Hepatocyte (in vitro differentiated cells): ENCODE measurements at regions not wholly inside any gene's neighbourhood (a gene's known extent, or its start where the extent isn't known, plus 50 kb on each side); places are given as distances from the start of the nearest gene placed in this dataset.

Experiments
- DNase-seq: peaks from one replicate; pipeline ENCODE4 v3.0.0-alpha.2; 2016; ENCODE audit warnings: low spot score
- H2AFZ ChIP-seq: fragments of 200-600 bp; sonication (generic); 2 replicates; pipeline ENCODE4 v1.6.0; 2016; ENCODE audit warnings: antibody characterized with exemption, mild to moderate bottlenecking
- H3K27ac ChIP-seq: fragments of 200-600 bp; sonication (generic); 2 replicates; pipeline ENCODE4 v1.5.1; 2016; ENCODE audit warnings: mild to moderate bottlenecking
- H3K27me3 ChIP-seq: fragments of 200-600 bp; sonication (generic); 2 replicates; pipeline ENCODE4 v1.6.1; 2016
- H3K36me3 ChIP-seq: fragments of 200-600 bp; sonication (generic); replicated peaks from 2 replicates; pipeline ENCODE4 v1.5.1; 2016; ENCODE audit warnings: low read depth; ENCODE audit not compliant: insufficient read depth
- H3K4me1 ChIP-seq: fragments of 200-600 bp; sonication (generic); 2 replicates; pipeline ENCODE4 v1.5.1; 2016; ENCODE audit warnings: mild to moderate bottlenecking, moderate library complexity; ENCODE audit not compliant: insufficient read depth
- H3K4me2 ChIP-seq: fragments of 200-600 bp; sonication (generic); 2 replicates; pipeline ENCODE4 v1.6.0; 2016
- H3K4me3 ChIP-seq: fragments of 200-600 bp; sonication (generic); 2 replicates; pipeline ENCODE4 v1.5.1; 2016; ENCODE audit warnings: mild to moderate bottlenecking
- H3K79me2 ChIP-seq: fragments of 200-600 bp; sonication (generic); 2 replicates; pipeline ENCODE4 v1.6.0; 2017; ENCODE audit warnings: mild to moderate bottlenecking
- H3K9me2 ChIP-seq: fragments of 200-600 bp; sonication (generic); replicated peaks from 2 replicates; pipeline ENCODE4 v1.6.0; 2017; ENCODE audit warnings: mild to moderate bottlenecking; ENCODE audit not compliant: insufficient read depth
- H3K9me3 ChIP-seq: fragments of 200-600 bp; sonication (generic); 2 replicates; pipeline ENCODE4 v1.5.1; 2016; ENCODE audit warnings: low read depth, mild to moderate bottlenecking
- H4K20me1 ChIP-seq: fragments of 200-600 bp; sonication (generic); 2 replicates; pipeline ENCODE4 v1.6.0; 2016; ENCODE audit warnings: mild to moderate bottlenecking; ENCODE audit not compliant: insufficient read depth, poor library complexity, severe bottlenecking
- CTCF ChIP-seq: fragments of 200-600 bp; sonication (generic); IDR thresholded peaks from 2 replicates; pipeline ENCODE4 v1.5.1; 2016; ENCODE audit warnings: antibody characterized with exemption, mild to moderate bottlenecking; ENCODE audit not compliant: poor library complexity
- EZH2 ChIP-seq: fragments of 200-600 bp; sonication (generic); IDR thresholded peaks from 2 replicates; pipeline ENCODE4 v1.6.1; 2016; ENCODE audit warnings: antibody characterized with exemption, mild to moderate bottlenecking, borderline replicate concordance
- EZH2phosphoT487 ChIP-seq: fragments of 200-600 bp; sonication (generic); IDR thresholded peaks from one replicate; pipeline ENCODE4 v1.6.1; 2018; ENCODE audit warnings: antibody characterized with exemption, mild to moderate bottlenecking, low read depth, moderate library complexity; ENCODE audit not compliant: unreplicated experiment, severe bottlenecking
- WGBS: methylation state at CpG from one replicate; pipeline ENCODE4 v1.1.6; 2016; ENCODE audit warnings: low lambda C conversion rate; ENCODE audit errors: missing lambda C conversion rate; 5-methylcytosine and 5-hydroxymethylcytosine counted together

GRCh38 chr2:146954544-146954943 is 890.3 kb upstream of the ACVR2A start:
- Histone ChIP-seq H2AFZ (no peak overlapping the region), H3K4me2 (no peak overlapping the region), H3K27me3 (no peaks in the 10 kb centered on the region), H3K79me2 (no peaks in the 10 kb centered on the region), H3K4me1 (no peaks in the 10 kb centered on the region), H3K9me2 (no peaks in the 10 kb centered on the region), H3K36me3 (no peaks in the 10 kb centered on the region), H3K9me3 (no peaks in the 10 kb centered on the region), H3K27ac (no peak overlapping the region), H3K4me3 (no peak overlapping the region), H4K20me1 (no peaks in the 10 kb centered on the region)
- no peak for DNase-seq
- TF ChIP-seq EZH2phosphoT487 (no peak), EZH2 (no peak), CTCF (no peak)
- WGBS = 82% methylated on average over 5 of the region's 5 CpGs

DNA sequence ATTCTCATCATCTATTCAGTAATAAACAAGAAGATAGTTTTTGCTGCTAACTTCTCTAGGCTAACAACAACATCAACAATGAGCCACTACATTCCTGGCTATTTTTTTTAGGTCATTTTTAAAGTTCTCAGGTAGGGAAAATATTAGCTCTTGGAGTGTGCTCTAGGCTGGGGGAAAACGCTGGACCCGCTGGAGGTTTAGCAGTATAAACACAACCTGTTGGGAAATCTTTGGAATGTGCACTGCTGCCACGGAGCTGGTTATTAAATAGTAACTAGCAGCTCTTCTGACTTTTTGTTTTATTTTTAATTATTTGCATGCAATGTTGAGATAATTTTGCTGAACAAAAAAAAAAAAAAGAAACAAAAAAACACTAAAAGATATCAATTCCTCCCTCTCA is 892.1 kb upstream of the ACVR2A start:
- Histone ChIP-seq H3K36me3 (no peaks in the 10 kb centered on the region), H3K4me1 (no peaks in the 10 kb centered on the region), H3K4me3 (no peak overlapping the region), H2AFZ (no peak overlapping the region), H3K27ac (no peak overlapping the region), H3K9me2 (no peaks in the 10 kb centered on the region), H3K4me2 (peak overlapping the region; percentile 27), H4K20me1 (no peaks in the 10 kb centered on the region), H3K79me2 (no peaks in the 10 kb centered on the region), H3K9me3 (no peaks in the 10 kb centered on the region), H3K27me3 (no peaks in the 10 kb centered on the region)
- peak; percentile 9 for DNase-seq
- 32% methylated on average over 3 of the region's 3 CpGs for WGBS
- TF ChIP-seq CTCF = no peak
- no peak for TF ChIP-seq EZH2
- no peak for TF ChIP-seq EZH2phosphoT487

- H3K4me1 ChIP-seq = no peaks in the 10 kb centered on the region
- no peaks in the 10 kb centered on the region for H3K79me2 ChIP-seq
- H3K4me2 ChIP-seq = no peak overlapping the region
- WGBS = 92% methylated on average over 4 of the region's 4 CpGs
- no peak overlapping the region for H3K27ac ChIP-seq
- H3K36me3 ChIP-seq = no peaks in the 10 kb centered on the region
- no peaks in the 10 kb centered on the region for H4K20me1 ChIP-seq
- no peak overlapping the region for H3K4me3 ChIP-seq
- no peaks in the 10 kb centered on the region for H3K9me3 ChIP-seq
- H3K9me2 ChIP-seq = no peaks in the 10 kb centered on the region
- no peak for DNase-seq
- no peak for TF ChIP-seq EZH2
- no peak for TF ChIP-seq CTCF
- TF ChIP-seq EZH2phosphoT487 = no peak
- H2AFZ ChIP-seq = no peak overlapping the region
- no peaks in the 10 kb centered on the region for H3K27me3 ChIP-seq
Observed at GRCh38 chr2:146950911-146951310, 893.9 kb upstream of the ACVR2A start.

- Histone ChIP-seq H4K20me1 (no peaks in the 10 kb centered on the region), H3K36me3 (no peaks in the 10 kb centered on the region), H2AFZ (no peak overlapping the region), H3K27me3 (no peaks in the 10 kb centered on the region), H3K9me2 (no peaks in the 10 kb centered on the region), H3K4me3 (no peak overlapping the region), H3K4me2 (no peak overlapping the region), H3K27ac (no peak overlapping the region), H3K4me1 (no peaks in the 10 kb centered on the region), H3K79me2 (no peaks in the 10 kb centered on the region), H3K9me3 (no peaks in the 10 kb centered on the region)
- TF ChIP-seq EZH2phosphoT487 = no peak
- no peak for TF ChIP-seq EZH2
- no peak for TF ChIP-seq CTCF
- WGBS = 89% methylated on average over 3 of the region's 3 CpGs
- no peak for DNase-seq
Observed at GRCh38 chr2:146950361-146950760, 894.5 kb upstream of the ACVR2A start.
